Progenitor cell of endocrine pancreas (in vitro differentiated cells): ENCODE measurements at regions not wholly inside any gene's neighbourhood (a gene's known extent, or its start where the extent isn't known, plus 50 kb on each side); places are given as distances from the start of the nearest gene placed in this dataset.
"Not testable (repeated sequence)": the region's sequence is repeated elsewhere in the genome, so short reads cannot be mapped to it uniquely, and the experiment has no call there.

Experiments
- DNase-seq: peaks from one replicate; pipeline ENCODE4 v3.0.0; 2021; ENCODE audit warnings: low spot score; ENCODE audit not compliant: unreplicated experiment
- H3K27ac Mint-ChIP-seq: 2 replicates; pipeline ENCODE4 v1.8.0; 2021; ENCODE audit warnings: mild to moderate bottlenecking, moderate library complexity, mixed read lengths
- H3K27me3 Mint-ChIP-seq: 2 replicates; pipeline ENCODE4 v1.8.0; 2021; ENCODE audit warnings: mixed read lengths
- H3K36me3 Mint-ChIP-seq: 2 replicates; pipeline ENCODE4 v1.8.0; 2022; ENCODE audit warnings: mixed read lengths; ENCODE audit not compliant: insufficient read depth
- H3K4me1 Mint-ChIP-seq: 2 replicates; pipeline ENCODE4 v1.8.0; 2021; ENCODE audit warnings: low read depth, mixed read lengths
- H3K4me3 Mint-ChIP-seq: 2 replicates; pipeline ENCODE4 v1.8.0; 2021; ENCODE audit warnings: low read depth, mild to moderate bottlenecking, moderate library complexity, mixed read lengths
- H3K9me3 Mint-ChIP-seq: 2 replicates; pipeline ENCODE4 v1.8.0; 2021; ENCODE audit warnings: low read depth, mixed read lengths
- CTCF ChIP-seq: fragments of 200-600 bp; sonication (generic); IDR thresholded peaks from one replicate; pipeline ENCODE4 v1.5.0; 2021; ENCODE audit warnings: antibody characterized with exemption, mild to moderate bottlenecking; ENCODE audit not compliant: unreplicated experiment

- not testable (repeated sequence) for H3K36me3 Mint-ChIP-seq, H3K4me1 Mint-ChIP-seq, H3K27ac Mint-ChIP-seq, H3K27me3 Mint-ChIP-seq, DNase-seq, H3K4me3 Mint-ChIP-seq
- H3K9me3 Mint-ChIP-seq, result peaks cover 13% of the 10 kb centered on the region
Observed at GRCh38 chrX:123788193-123788592, 55.3 kb upstream of the THOC2 start.

GRCh38 chrX:123788744-123789143 lies 55.9 kb upstream of the THOC2 start:
- peaks cover 13% of the 10 kb centered on the region for H3K9me3 Mint-ChIP-seq
- H3K27ac Mint-ChIP-seq, result no peak overlapping the region
- DNase-seq, result no peak
- no peaks in the 10 kb centered on the region for H3K27me3 Mint-ChIP-seq
- no peaks in the 10 kb centered on the region for H3K36me3 Mint-ChIP-seq
- H3K4me3 Mint-ChIP-seq, result no peak overlapping the region
- no peak for TF ChIP-seq CTCF
- peaks cover 3% of the 10 kb centered on the region for H3K4me1 Mint-ChIP-seq

GRCh38 chrX:123797543-123798447 lies 62.1 kb upstream of the XIAP start:
- no peak for DNase-seq
- Mint-ChIP-seq H3K4me3 (no peak overlapping the region), H3K27ac (no peak overlapping the region), H3K4me1 (no peaks in the 10 kb centered on the region), H3K9me3 (peaks cover 8% of the 10 kb centered on the region), H3K27me3 (no peaks in the 10 kb centered on the region), H3K36me3 (no peaks in the 10 kb centered on the region)
- no peak for TF ChIP-seq CTCF

DNA sequence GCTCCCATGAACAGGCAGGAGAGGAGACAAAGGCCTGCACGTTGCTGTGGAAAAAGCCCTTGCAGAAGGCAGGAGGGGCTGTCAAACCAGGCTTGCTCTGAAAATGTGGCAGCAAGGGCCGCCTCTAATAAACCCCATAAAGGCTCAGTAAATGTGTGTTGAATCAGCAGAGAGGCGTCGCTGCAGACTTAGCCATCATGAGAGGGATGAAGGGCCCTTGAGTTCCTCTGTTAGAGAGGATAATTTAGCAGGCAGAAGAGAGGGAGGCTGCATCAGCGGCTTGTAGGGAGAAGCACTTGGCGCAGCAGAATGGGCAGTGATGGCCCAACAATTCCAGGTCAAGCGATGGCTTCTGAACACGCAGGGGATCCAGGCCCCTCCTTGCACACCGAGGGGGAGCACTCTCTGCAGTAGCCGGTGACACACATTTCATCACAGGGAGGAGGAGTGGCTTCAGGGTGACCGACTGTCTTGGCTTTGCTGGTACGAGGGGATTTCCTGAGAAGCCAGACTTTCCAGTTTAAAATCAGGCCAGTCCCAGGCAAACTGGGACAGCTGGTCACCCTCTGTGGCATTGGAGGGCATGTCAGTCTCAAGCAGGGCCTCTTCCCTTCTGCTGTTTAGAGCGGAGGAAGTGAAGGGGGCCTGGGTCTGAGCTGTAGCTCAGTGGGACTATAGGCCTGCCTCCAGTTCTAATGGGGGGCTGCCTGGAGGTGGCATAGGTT lies 61.0 kb upstream of the XIAP start:
- not testable (repeated sequence) for H3K4me3 Mint-ChIP-seq, H3K27me3 Mint-ChIP-seq, H3K9me3 Mint-ChIP-seq, H3K27ac Mint-ChIP-seq, DNase-seq, H3K4me1 Mint-ChIP-seq, H3K36me3 Mint-ChIP-seq

- Mint-ChIP-seq H3K4me1 (peaks cover 5% of the 10 kb centered on the region), H3K36me3 (no peaks in the 10 kb centered on the region), H3K27me3 (no peaks in the 10 kb centered on the region), H3K27ac (no peak overlapping the region), H3K9me3 (peaks cover 8% of the 10 kb centered on the region), H3K4me3 (no peak overlapping the region)
- TF ChIP-seq CTCF, result no peak
- no peak for DNase-seq
Observed at GRCh38 chrX:123801901-123802300, 58.0 kb upstream of the XIAP start.

DNA sequence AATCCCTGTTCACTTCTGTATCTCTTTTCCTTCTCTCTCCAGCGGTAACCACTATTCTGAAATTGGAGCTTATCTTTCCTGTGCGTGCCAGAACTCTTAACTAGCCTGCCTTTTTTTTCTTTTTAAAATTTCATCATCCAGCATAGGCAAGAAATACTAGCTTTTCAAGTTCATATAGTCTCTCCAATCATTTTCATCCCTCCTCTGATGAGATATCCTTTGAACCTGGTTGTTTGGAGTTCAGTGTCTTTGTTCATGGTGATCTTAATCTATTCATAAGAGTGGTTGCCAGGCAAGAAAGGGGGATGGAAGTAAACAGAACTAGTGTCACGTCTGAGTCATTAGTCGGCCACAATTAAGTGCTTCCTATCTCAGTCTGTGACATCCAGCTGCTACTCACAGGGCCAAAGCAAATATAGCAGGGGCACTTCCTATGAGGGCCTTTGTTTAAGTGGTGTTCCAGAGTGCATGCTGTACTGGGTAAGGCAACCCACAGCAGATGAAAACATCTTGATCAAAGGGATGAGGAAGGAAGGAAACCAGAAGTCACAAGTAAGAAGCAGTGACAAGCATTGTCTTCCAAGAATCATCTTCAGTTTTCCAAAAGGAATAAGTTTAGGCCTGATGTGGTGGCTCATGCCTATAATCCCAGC lies 56.4 kb upstream of the XIAP start:
- peak overlapping the region; percentile 3 for H3K27ac Mint-ChIP-seq
- H3K36me3 Mint-ChIP-seq, result no peaks in the 10 kb centered on the region
- no peaks in the 10 kb centered on the region for H3K27me3 Mint-ChIP-seq

GRCh38 chrX:123803984-123804365 lies 55.9 kb upstream of the XIAP start:
- H3K9me3 Mint-ChIP-seq, H3K36me3 Mint-ChIP-seq, DNase-seq, H3K4me1 Mint-ChIP-seq, H3K27me3 Mint-ChIP-seq, H3K4me3 Mint-ChIP-seq: not testable (repeated sequence)
- H3K27ac Mint-ChIP-seq, result peak overlapping the region; percentile 3

More for the DNA sequence above, 56.4 kb upstream of the XIAP start:
- H3K9me3 Mint-ChIP-seq, result peaks cover 2% of the 10 kb centered on the region
- no peak overlapping the region for H3K4me3 Mint-ChIP-seq
- DNase-seq, result no peak
- no peak for TF ChIP-seq CTCF
- peaks cover 5% of the 10 kb centered on the region for H3K4me1 Mint-ChIP-seq
